ENCODE measurements at regions not wholly inside any gene's neighbourhood (a gene's known extent, or its start where the extent isn't known, plus 50 kb on each side); places are given as distances from the start of the nearest gene placed in this dataset.

DNA sequence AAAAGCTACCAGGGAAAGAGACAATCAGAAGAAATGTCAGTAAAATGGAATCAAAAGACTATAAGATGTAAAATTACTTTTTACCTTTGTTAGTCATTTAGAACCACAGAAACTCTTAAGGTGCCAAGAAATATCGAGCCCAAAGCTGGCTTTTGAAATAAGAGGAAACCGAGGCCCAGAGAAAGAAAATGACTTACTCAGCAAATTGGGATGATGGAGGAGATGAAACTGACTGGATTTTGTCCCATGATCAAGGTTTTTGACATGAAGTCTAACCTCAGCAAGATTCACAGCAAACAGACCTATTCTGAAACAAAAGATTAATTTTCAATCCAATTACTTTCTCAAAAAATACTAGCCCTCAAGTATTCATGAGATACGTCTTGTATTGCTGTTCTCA is 696.2 kb upstream of the WWC1 start:
- DNase-seq, result no peak
- H3K27me3 ChIP-seq (replicated peaks in 1 of 7), result no peaks in the 10 kb centered on the region
- H3K4me1 ChIP-seq, result no peaks in the 10 kb centered on the region
- H3K9me3 ChIP-seq, result no peaks in the 10 kb centered on the region
- 64 to 77% (median 71%) methylated on average over 3 of the region's 3 CpGs for WGBS, 5 donors
- intact Hi-C loops (cut with DNase I; ENCODE audit: low total_unique reads), result no loop called here
- TF ChIP-seq POLR2A (IDR thresholded peaks at IDR 0.05) (no peak), POLR2AphosphoS5 (IDR thresholded peaks at IDR 0.05) (no peak), CTCF (IDR thresholded peaks at IDR 0.05 in 8 of 11, conservative IDR thresholded peaks at IDR 0.05 in 3 of 11) (no peak)
- no peak overlapping the region for H3K4me3 ChIP-seq
- H3K27ac ChIP-seq, result no peak overlapping the region
- no peaks in the 10 kb centered on the region for H3K36me3 ChIP-seq

DNA sequence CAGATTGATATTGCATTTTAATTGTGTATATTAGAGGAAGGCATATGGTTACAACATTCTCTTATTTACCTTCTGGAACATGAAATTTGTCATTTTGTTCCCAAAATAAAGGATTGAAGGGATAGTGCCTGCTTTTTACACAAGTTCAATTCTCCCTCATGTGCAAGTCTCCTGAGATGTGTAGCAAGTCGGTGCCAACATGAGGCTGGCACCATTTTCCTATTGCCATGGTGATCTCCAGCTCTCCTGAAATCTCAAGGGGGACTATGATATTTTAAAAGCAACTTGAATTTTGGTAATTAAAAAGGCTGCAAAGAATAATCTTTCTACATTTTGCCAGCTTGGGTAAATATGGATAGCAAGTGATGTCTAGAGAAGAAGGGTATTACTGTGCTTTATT is 693.3 kb upstream of the WWC1 start:
- WGBS, 5 donors, result 68 to 90% (median 76%) methylated on average over 1 of the region's 1 CpG
- Histone ChIP-seq H3K36me3 (no peaks in the 10 kb centered on the region), H3K27me3 (replicated peaks in 1 of 7) (no peaks in the 10 kb centered on the region), H3K27ac (no peak overlapping the region), H3K4me1 (no peaks in the 10 kb centered on the region), H3K4me3 (no peak overlapping the region), H3K9me3 (no peaks in the 10 kb centered on the region)
- DNase-seq, result no peak
- TF ChIP-seq POLR2AphosphoS5 (IDR thresholded peaks at IDR 0.05) (no peak), POLR2A (IDR thresholded peaks at IDR 0.05) (no peak), CTCF (IDR thresholded peaks at IDR 0.05 in 8 of 11, conservative IDR thresholded peaks at IDR 0.05 in 3 of 11) (no peak)
- intact Hi-C loops (cut with DNase I; ENCODE audit: low total_unique reads), result no loop called here

- Histone ChIP-seq H3K9me3 (no peaks in the 10 kb centered on the region), H3K27me3 (replicated peaks in 1 of 7) (no peaks in the 10 kb centered on the region), H3K36me3 (no peaks in the 10 kb centered on the region), H3K4me3 (no peak overlapping the region), H3K4me1 (no peaks in the 10 kb centered on the region), H3K27ac (no peak overlapping the region)
- intact Hi-C loops (cut with DNase I; ENCODE audit: low total_unique reads), result no loop called here
- DNase-seq, result no peak
- 72 to 88% (median 75%) methylated on average over 9 of the region's 9 CpGs for WGBS, 5 donors
- TF ChIP-seq POLR2AphosphoS5 (IDR thresholded peaks at IDR 0.05), result no peak
Observed at GRCh38 chr5:167602067-167602466, 689.4 kb upstream of the WWC1 start.

DNA sequence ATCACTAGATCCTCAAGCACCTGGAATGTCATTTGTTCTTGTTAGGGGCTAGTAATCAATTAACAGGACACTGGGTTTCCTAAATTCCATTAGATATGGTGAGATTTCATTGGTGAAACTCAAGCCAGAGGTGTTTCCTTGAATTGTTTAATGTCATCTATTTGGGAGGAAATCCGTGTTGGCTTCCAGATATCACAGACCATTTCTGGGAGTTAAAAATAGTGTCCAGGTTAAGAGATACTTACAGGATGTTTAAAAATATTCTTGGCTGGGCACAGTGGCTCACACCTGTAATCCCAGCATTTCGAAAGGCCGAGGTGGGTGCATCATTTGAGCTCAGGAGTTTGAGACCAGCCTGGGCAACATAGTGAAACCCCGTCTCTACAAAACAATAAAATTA is 688.3 kb upstream of the WWC1 start:
- Histone ChIP-seq H3K9me3 (no peaks in the 10 kb centered on the region), H3K27me3 (replicated peaks in 1 of 7) (no peaks in the 10 kb centered on the region), H3K4me3 (no peak overlapping the region), H3K36me3 (no peaks in the 10 kb centered on the region), H3K4me1 (no peaks in the 10 kb centered on the region), H3K27ac (no peak overlapping the region)
- WGBS, 5 donors, result 59 to 79% (median 74%) methylated on average over 4 of the region's 4 CpGs
- DNase-seq, result no peak
- intact Hi-C loops (cut with DNase I; ENCODE audit: low total_unique reads), result no loop called here
- TF ChIP-seq POLR2AphosphoS5 (IDR thresholded peaks at IDR 0.05) (no peak), CTCF (IDR thresholded peaks at IDR 0.05 in 8 of 11, conservative IDR thresholded peaks at IDR 0.05 in 3 of 11) (no peak), POLR2A (IDR thresholded peaks at IDR 0.05) (no peak)
